Cardiac septum (tissue), 1 donor: ENCODE measurements at regions not wholly inside any gene's neighbourhood (a gene's known extent, or its start where the extent isn't known, plus 50 kb on each side); places are given as distances from the start of the nearest gene placed in this dataset.
"Not testable (repeated sequence)": the region's sequence is repeated elsewhere in the genome, so short reads cannot be mapped to it uniquely, and the experiment has no call there.

ENCODE experiments used
- DNase-seq: peaks from one replicate; pipeline ENCODE4 v3.0.0-alpha.2; 2020; ENCODE audit warnings: low spot score
- intact Hi-C: fragments of 100-400 bp; cut with DNase I; formaldehyde crosslinking; loops from one replicate; pipeline ENCODE4 v1.14.0; 2022
- donor health status: DM: no; HTN: no; CAD: no.

- DNase-seq, intact Hi-C loops: not testable (repeated sequence)
These were observed 150.8 kb upstream of the MED13 start for GRCh38 chr17:62215891-62216290.

GRCh38 chr17:62206550-62206949 lies 141.5 kb upstream of the MED13 start:
- DNase-seq: no peak
- intact Hi-C loops: no loop called here

DNA sequence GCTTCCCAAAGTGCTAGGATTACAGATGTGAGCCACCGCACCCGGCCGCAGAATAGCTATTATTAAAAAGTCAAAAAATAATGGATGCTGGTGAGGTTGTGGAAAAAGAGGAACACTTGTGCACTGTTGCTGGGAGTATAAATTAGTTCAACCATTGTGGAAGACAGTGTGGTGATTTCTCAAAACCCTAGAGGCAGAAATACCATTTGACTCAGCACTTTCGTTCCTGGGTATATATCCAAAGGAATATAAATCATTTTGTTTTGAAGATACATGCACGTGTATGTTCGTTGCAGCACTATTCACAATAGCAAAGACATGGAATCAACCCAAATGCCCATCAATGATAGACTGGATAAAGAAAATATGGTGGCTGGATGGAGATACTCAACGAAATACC lies 132.1 kb upstream of the MED13 start:
- intact Hi-C loops, DNase-seq: not testable (repeated sequence)

GRCh38 chr17:62196587-62196986 lies 131.5 kb upstream of the MED13 start:
- DNase-seq, intact Hi-C loops: not testable (repeated sequence)

- intact Hi-C loops: no loop called here
- DNase-seq: no peak
These were observed 129.3 kb upstream of the MED13 start for GRCh38 chr17:62194401-62194800.

- intact Hi-C loops: no loop called here
- DNase-seq: no peak
These were observed 128.2 kb upstream of the MED13 start for GRCh38 chr17:62193249-62193648.

DNA sequence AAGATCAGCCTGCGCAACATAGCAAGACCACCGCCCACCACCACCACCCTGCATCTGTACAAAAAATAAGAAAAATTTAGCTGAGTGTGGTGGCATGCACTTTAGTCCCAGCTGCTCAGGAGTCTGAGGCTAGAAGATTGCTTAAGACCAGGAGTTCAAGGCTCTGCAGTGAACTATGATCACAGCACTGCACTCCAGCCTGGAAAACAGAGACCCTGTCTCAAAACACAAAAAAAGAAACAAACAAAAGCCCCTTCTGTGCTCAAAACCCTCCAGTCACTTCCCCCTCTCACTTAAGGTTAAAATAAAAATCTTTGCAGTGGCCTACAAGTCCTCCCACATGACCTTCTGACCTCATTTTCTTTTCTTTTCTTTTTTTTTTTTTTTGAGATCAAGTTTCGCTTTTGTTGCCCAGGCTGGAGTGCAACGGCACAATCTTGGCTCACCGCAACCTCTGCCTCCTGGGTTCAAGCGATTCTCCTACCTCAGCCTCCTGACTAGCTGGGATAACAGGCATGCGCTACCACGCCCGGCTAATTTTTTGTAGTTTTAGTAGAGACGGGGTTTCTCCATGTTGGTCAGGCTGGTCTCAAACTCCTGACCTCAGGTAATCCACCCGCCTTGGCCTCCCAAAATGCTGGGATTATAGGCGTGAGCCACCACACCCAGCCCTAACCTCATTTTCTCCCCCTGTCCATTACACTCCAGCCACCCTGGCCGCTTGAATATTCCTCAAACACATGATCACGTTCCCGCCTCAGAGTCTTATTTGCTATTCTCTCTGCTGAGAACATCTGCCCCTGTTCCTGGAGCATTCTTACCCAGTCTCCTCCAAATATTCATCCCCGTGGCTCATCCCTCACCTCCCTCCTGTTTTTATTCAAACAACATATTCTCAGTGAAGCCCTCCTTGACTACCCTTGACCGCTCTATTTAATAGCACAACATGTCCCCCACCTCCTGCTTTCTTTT lies 126.6 kb upstream of the MED13 start:
- intact Hi-C loops: no loop called here
- no peak for DNase-seq

GRCh38 chr17:62189377-62189776 lies 124.3 kb upstream of the MED13 start:
- DNase-seq: no peak
- intact Hi-C loops: no loop called here

DNA sequence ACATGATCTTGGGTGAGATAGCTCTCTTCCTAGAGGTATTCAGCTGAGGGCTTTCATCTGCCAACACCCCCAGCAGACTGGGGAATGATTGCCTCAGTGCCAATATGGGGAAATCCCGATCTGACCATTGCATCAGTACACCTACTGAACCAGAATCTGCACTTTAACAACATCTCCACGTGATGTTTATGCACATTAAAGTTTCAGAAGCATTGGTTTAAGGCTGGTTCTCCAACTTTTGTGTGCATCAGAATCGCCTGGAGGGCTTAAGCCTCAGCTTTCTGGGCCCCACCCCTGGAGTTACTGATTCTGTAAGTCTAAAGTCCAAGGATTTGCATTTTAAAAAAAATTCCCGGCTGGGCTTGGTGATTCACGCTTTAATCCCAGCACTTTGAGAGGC lies 123.6 kb upstream of the MED13 start:
- no peak for DNase-seq
- intact Hi-C loops: no loop called here

DNA sequence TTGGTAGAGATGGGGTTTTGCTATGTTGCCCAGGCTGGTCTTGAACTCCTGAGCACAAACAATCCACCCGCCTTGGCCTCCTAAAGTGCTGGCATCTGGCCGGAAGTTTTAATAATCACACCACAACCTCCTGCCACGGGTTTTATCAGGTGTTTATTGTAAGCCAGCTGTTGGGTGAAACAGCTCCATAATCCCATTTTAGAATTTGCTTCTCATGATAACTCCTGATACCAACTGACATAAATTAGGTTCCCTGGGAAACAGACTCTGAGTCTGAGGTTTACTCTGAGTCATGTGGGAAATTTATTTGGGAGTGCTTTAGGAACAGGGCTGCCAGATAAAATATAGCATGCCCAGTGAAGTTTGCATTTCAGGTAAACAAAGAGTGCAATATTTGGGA lies 122.6 kb upstream of the MED13 start:
- intact Hi-C loops: no loop called here
- no peak for DNase-seq

DNA sequence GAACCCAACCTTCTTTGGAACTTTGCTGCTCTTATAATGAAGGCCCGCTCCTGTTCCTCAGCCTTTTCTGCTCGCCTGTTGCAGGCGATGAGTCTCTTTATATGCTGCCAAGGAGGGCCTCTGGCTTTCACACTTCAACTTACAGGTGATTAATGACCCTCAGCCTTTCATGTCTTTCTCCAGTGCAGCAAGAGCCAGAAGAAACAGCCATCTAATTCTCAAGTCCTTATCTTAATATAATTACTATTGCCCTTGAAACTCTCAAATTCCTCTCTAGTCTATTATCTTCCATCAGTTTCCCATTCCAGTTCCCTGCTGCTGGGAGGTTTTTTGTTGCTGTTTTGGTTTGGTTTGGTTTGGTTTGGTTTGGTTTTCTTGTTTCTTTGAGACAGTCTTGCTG lies 121.8 kb upstream of the MED13 start:
- no peak for DNase-seq
- intact Hi-C loops: no loop called here

DNA sequence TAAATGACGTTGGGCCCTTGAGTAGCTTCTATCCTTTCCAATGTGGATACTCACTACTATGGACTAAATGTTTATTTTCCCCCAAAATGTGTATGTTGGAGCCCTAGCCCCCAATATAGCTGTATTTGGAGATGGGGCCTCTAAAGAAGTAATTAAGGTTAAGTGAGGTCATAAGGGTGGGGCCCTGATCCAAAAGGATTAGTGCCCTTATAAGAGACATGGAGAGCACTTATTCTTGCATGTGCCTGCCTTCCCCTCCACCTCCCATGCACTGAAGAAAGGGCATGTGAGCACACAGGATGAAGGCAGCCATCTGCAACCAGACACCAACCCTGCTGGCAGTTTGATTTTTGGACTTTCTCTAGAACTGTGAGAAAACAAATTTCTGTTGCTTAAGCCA lies 115.7 kb upstream of the MED13 start:
- no peak for DNase-seq
- intact Hi-C loops: no loop called here

- DNase-seq: no peak
- intact Hi-C loops: no loop called here
These were observed 114.6 kb upstream of the MED13 start for GRCh38 chr17:62179525-62180161.

DNA sequence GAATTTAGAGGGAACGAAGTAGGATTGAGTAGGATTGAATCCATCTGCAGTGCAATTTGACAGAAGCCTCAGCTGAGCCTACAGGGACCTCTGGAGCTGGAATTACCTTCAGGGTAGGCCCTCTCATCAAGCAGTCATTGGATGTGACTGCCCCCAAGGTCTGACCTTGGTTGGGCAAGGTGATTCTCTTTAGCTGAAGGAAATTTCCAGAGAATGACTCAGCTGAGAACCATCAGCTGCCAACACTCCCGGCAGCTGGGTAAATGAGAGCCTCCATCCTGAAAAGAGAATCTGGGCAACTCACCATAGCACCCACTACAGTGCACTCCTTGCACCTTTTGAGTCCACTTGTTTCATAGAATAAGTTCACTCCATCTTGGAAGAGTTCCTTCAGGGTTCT lies 113.5 kb upstream of the MED13 start:
- intact Hi-C loops: no loop called here

GRCh38 chr17:62172492-62173291 lies 107.6 kb upstream of the MED13 start:
- DNase-seq: no peak
- intact Hi-C loops: no loop called here

More for the DNA sequence above, 113.5 kb upstream of the MED13 start:
- no peak for DNase-seq

- intact Hi-C loops: no loop called here
- no peak for DNase-seq
These were observed 102.0 kb upstream of the MED13 start for GRCh38 chr17:62167076-62167475.

GRCh38 chr17:62164747-62165722 lies 100.0 kb upstream of the MED13 start:
- intact Hi-C loops: no loop called here
- no peak for DNase-seq

- intact Hi-C loops: no loop called here
- DNase-seq: no peak
These were observed 98.8 kb upstream of the MED13 start for GRCh38 chr17:62163847-62164246.

GRCh38 chr17:62162898-62163297 lies 97.8 kb upstream of the MED13 start:
- intact Hi-C loops: no loop called here
- no peak for DNase-seq
